Suprapubic skin (tissue), 4 donors: ENCODE measurements at regions not wholly inside any gene's neighbourhood (a gene's known extent, or its start where the extent isn't known, plus 50 kb on each side); places are given as distances from the start of the nearest gene placed in this dataset.

ENCODE experiments used
- DNase-seq, 2 donors: peaks; one replicate each; pipeline ENCODE4 v3.0.0-alpha.2; 2019; ENCODE audit warnings: low spot score in 2 of 2
- H3K27ac ChIP-seq: fragments of 200-600 bp; sonication (generic); one replicate; pipeline ENCODE4 v1.5.1; 2019
- H3K27me3 ChIP-seq: fragments of 200-600 bp; sonication (generic); one replicate; pipeline ENCODE4 v1.5.1; 2019
- H3K36me3 ChIP-seq: fragments of 200-600 bp; sonication (generic); one replicate; pipeline ENCODE4 v1.5.1; 2019
- H3K4me1 ChIP-seq: fragments of 200-600 bp; sonication (generic); one replicate; pipeline ENCODE4 v1.5.1; 2019
- H3K4me3 ChIP-seq: fragments of 200-600 bp; sonication (generic); one replicate; pipeline ENCODE4 v1.5.1; 2019; ENCODE audit warnings: mild to moderate bottlenecking
- H3K9me3 ChIP-seq: fragments of 200-600 bp; sonication (generic); one replicate; pipeline ENCODE4 v1.5.1; 2019
- CTCF ChIP-seq, 2 donors: fragments of 200-600 bp in 1 of 2; fragments of 450-650 bp in 1 of 2; sonication (generic) in 1 of 2; IDR thresholded peaks; one replicate each; pipeline ENCODE4 v1.5.1; 2016 to 2019; ENCODE audit warnings: antibody characterized with exemption in 2 of 2, mild to moderate bottlenecking in 1 of 2, moderate library complexity in 1 of 2
- EP300 ChIP-seq: sonication (generic); formaldehyde crosslinking; IDR thresholded peaks from one replicate; pipeline ENCODE4 v1.6.1; 2017; ENCODE audit warnings: antibody characterized with exemption
- POLR2A ChIP-seq, 2 donors: fragments of 450-650 bp; IDR thresholded peaks; one replicate each; pipeline ENCODE4 v1.6.1; 2017; ENCODE audit warnings: antibody characterized with exemption in 2 of 2, mild to moderate bottlenecking in 2 of 2, moderate library complexity in 2 of 2
- POLR2AphosphoS5 ChIP-seq, 3 donors: sonication (generic); formaldehyde crosslinking; IDR thresholded peaks; one replicate each; pipeline ENCODE4 v1.6.1; 2017; ENCODE audit warnings: antibody characterized with exemption in 3 of 3
- WGBS: methylation state at CpG from one replicate; pipeline ENCODE4 v1.1.5; 2018; 5-methylcytosine and 5-hydroxymethylcytosine counted together

GRCh38 chr7:47666164-47666862 lies 84.4 kb upstream of the TNS3 start:
- H3K4me3 ChIP-seq = no peak overlapping the region
- DNase-seq = no peak
- TF ChIP-seq POLR2A (IDR thresholded peaks at IDR 0.05) (no peak), EP300 (no peak), CTCF (IDR thresholded peaks at IDR 0.05) (no peak), POLR2AphosphoS5 (IDR thresholded peaks at IDR 0.05) (no peak)
- no peaks in the 10 kb centered on the region for H3K36me3 ChIP-seq
- H3K9me3 ChIP-seq = no peaks in the 10 kb centered on the region
- no peak overlapping the region for H3K27ac ChIP-seq
- H3K4me1 ChIP-seq = peaks cover 11% of the 10 kb centered on the region
- 86% methylated on average over 10 of the region's 10 CpGs for WGBS
- no peaks in the 10 kb centered on the region for H3K27me3 ChIP-seq

GRCh38 chr7:47664650-47665195 lies 82.8 kb upstream of the TNS3 start:
- no peaks in the 10 kb centered on the region for H3K9me3 ChIP-seq
- 93% methylated on average over 7 of the region's 7 CpGs for WGBS

GRCh38 chr7:47663851-47664250 lies 81.9 kb upstream of the TNS3 start:
- no peak for DNase-seq
- H3K4me1 ChIP-seq = no peaks in the 10 kb centered on the region
- 58% methylated on average over 1 of the region's 1 CpG for WGBS
- no peak overlapping the region for H3K27ac ChIP-seq
- no peaks in the 10 kb centered on the region for H3K9me3 ChIP-seq
- no peaks in the 10 kb centered on the region for H3K36me3 ChIP-seq
- H3K4me3 ChIP-seq = no peak overlapping the region
- H3K27me3 ChIP-seq = no peaks in the 10 kb centered on the region
- TF ChIP-seq CTCF (IDR thresholded peaks at IDR 0.05) (no peak), EP300 (no peak), POLR2A (IDR thresholded peaks at IDR 0.05) (no peak), POLR2AphosphoS5 (IDR thresholded peaks at IDR 0.05) (no peak)

More at GRCh38 chr7:47664650-47665195, 82.8 kb upstream of the TNS3 start:
- peaks cover 7% of the 10 kb centered on the region for H3K4me1 ChIP-seq
- no peak overlapping the region for H3K27ac ChIP-seq
- DNase-seq = no peak
- no peaks in the 10 kb centered on the region for H3K27me3 ChIP-seq
- H3K4me3 ChIP-seq = no peak overlapping the region
- no peak for TF ChIP-seq POLR2A (IDR thresholded peaks at IDR 0.05)
- no peak for TF ChIP-seq CTCF (IDR thresholded peaks at IDR 0.05)
- TF ChIP-seq EP300 = no peak
- H3K36me3 ChIP-seq = no peaks in the 10 kb centered on the region

GRCh38 chr7:47663213-47663612 lies 81.3 kb upstream of the TNS3 start:
- Histone ChIP-seq H3K36me3 (no peaks in the 10 kb centered on the region), H3K27me3 (no peaks in the 10 kb centered on the region), H3K4me1 (no peaks in the 10 kb centered on the region), H3K9me3 (no peaks in the 10 kb centered on the region), H3K27ac (no peak overlapping the region), H3K4me3 (no peak overlapping the region)
- TF ChIP-seq POLR2AphosphoS5 (IDR thresholded peaks at IDR 0.05) (no peak), EP300 (no peak), CTCF (IDR thresholded peaks at IDR 0.05) (no peak), POLR2A (IDR thresholded peaks at IDR 0.05) (no peak)
- no peak for DNase-seq
- WGBS = 75% methylated on average over 5 of the region's 5 CpGs

- WGBS = 75% methylated on average over 6 of the region's 7 CpGs
- no peak for DNase-seq
- TF ChIP-seq POLR2A (IDR thresholded peaks at IDR 0.05) (no peak), POLR2AphosphoS5 (IDR thresholded peaks at IDR 0.05) (no peak), CTCF (IDR thresholded peaks at IDR 0.05) (no peak), EP300 (no peak)
- no peaks in the 10 kb centered on the region for H3K36me3 ChIP-seq
- H3K27me3 ChIP-seq = no peaks in the 10 kb centered on the region
- no peak overlapping the region for H3K4me3 ChIP-seq
- H3K27ac ChIP-seq = no peak overlapping the region
- H3K9me3 ChIP-seq = no peaks in the 10 kb centered on the region
- no peaks in the 10 kb centered on the region for H3K4me1 ChIP-seq
Observed at GRCh38 chr7:47661051-47661714, 79.3 kb upstream of the TNS3 start.
